Globus pallidus (tissue), 1 donor: ENCODE measurements at regions not wholly inside any gene's neighbourhood (a gene's known extent, or its start where the extent isn't known, plus 50 kb on each side); places are given as distances from the start of the nearest gene placed in this dataset.
"Not testable (repeated sequence)": the region's sequence is repeated elsewhere in the genome, so short reads cannot be mapped to it uniquely, and the experiment has no call there.

Experiments
- DNase-seq: peaks from one replicate; pipeline ENCODE4 v3.0.0-alpha.2; 2015; ENCODE audit warnings: low spot score

GRCh38 chr15:38128341-38128781, 124.3 kb upstream of the SPRED1 start:
- peak; percentile 21 for DNase-seq

- no peak for DNase-seq
These were observed 123.7 kb upstream of the SPRED1 start for GRCh38 chr15:38128921-38129320.

- peak; percentile 85 for DNase-seq
These were observed 123.0 kb upstream of the SPRED1 start for GRCh38 chr15:38129531-38130204.

DNA sequence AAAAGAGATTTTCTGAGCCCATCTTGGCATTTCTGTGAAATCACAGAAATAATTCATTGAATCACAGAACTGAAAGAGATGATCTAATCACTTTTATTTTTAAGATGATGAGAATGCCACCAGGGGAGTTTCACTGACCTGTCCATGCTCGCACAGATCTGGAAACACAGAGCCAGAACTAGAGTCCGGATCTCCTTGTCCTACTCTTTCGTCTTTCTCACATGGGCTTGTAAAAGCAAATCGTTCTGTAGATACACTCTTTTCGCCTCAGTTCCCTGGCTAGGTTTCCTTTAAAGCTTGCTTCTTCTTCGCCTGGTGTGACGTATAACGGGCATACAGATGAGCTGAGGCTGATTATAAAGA, 122.5 kb upstream of the SPRED1 start:
- DNase-seq, result peak; percentile 54

GRCh38 chr15:38130740-38131498, 121.7 kb upstream of the SPRED1 start:
- DNase-seq, result peak; percentile 77

DNA sequence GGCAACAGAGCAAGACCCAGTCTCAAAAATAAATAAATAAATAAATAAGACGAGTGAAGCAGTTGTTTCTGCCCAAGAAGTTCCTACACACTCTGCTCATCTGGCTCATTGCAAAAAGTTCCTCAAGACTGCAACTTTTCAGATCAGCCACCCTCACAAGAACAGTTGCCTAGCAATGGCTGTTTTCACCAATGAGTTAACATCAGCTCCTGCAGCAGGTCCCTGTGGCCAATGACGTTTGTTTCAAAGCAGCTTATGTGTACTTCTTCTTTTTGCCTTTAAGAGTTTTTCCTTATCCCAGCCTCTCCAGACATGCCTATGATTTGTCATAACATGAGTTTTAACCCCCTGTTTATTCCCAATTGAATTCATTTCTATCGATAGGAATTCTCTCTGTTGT, 118.4 kb upstream of the SPRED1 start:
- DNase-seq, result peak; percentile 31

DNA sequence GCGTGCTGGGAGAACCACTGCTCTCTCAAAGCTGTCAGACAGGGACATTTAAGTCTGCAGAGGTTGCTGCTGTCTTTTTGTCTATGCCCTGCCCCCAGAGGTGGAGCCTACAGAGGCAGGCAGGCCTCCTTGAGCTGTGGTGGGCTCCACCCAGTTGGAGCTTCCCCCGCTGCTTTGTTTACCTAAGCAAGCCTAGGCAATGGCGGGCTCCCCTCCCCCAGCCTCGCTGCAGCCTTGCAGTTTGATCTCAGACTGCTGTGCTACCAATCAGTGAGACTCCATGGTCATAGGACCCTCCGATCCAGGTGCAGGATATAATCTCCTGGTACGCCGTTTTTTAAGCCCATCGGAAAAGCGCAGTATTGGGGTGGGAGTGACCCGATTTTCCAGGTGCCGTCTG, 110.4 kb upstream of the SPRED1 start:
- DNase-seq, result not testable (repeated sequence)

- DNase-seq, result peak; percentile 29
These were observed 107.7 kb upstream of the SPRED1 start for GRCh38 chr15:38144921-38145320.

- peak; percentile 33 for DNase-seq
These were observed 107.0 kb upstream of the SPRED1 start for GRCh38 chr15:38145651-38146111.

DNA sequence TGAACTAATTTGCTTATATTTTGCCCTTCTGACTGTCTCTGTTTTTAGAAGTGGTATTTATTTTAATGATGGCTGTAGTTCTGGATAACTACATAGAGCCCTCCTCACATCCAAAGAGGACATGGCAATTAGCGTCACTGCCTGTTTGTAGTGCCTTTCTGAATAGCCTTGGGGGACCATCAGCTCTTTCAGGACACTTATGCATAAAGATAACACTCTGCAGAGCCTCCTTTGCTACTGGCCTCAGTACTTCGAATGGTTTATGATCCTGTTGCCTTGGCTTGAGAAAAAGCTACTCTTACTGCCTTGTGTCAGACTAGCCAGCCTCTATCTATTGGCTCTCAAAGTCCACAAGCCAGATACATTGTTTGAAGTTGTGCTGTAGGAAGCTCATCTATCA, 105.4 kb upstream of the SPRED1 start:
- no peak for DNase-seq

DNA sequence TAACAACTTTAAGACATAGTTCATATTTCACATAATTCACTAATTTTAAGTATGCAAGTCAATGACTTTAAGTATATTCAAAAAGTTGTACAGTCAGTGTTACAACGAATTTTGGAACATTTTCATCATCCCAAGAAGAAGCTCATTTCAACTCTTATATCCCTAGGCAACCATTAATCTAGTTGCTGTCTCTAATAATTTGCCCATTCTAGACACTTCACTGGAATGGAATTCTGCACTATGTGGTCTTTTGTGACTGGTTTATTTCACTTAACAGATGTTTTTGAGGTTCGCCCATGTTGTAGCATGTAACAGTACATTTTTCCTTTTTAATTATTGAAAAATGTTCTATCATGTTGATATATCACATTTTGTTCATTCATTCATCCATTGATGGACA, 104.2 kb upstream of the SPRED1 start:
- no peak for DNase-seq

DNA sequence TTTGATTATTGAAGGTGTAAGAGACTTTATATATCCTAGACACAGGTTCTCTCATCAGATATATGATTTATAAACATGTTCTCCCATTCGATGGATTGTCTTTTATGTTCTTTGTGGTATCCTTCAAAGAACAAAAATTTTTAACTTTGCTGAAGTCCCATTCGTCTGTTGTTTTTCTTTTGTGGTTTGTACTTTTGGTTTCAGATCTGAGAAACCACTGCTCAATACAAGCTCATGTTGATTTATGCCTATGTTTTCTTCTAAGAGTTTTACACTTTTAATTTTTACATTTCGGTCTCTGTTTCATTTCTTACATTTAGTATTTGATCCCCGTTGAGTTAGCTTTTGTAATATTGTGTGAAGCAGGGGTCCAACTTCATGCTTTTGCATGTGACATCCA, 103.3 kb upstream of the SPRED1 start:
- no peak for DNase-seq

DNA sequence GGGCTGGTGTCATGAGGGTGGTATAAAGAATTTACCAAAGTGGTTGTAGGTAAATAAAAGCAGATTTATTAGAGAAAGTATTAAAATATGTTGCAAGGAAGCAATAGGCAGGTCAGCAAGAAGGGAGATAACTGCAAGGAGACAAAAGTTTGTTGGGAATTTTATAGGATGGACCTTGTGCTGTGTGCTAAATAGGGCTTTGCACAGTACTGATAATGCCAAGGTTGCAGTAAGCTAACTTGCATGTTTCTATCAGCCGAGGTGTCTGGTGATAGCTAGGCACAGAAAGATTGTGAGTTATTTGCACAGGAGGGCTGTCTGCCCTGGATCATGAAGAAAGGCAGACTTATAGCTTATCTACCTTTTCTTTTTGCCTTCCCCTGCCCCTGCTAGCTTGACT, 102.5 kb upstream of the SPRED1 start:
- no peak for DNase-seq

DNA sequence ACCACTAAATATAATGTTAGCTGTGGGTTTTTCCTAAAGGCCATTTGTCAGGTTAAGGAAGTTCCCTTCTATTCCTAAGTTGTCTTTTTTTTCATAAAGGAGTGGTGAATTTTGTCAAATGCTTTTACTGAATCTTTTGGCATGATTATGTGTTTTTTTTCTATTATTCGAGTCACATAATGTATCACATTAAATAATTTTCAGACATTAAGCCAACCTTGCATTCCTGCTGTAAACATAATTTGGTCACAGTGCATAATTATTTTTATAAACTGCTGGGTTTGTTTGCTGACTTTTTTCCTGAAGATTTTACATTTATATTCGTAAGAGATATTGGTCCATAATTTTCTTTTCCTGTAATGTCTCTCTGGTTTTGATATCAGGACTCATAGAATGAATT, 101.8 kb upstream of the SPRED1 start:
- DNase-seq, result no peak

GRCh38 chr15:38153781-38154180, 98.9 kb upstream of the SPRED1 start:
- no peak for DNase-seq

DNA sequence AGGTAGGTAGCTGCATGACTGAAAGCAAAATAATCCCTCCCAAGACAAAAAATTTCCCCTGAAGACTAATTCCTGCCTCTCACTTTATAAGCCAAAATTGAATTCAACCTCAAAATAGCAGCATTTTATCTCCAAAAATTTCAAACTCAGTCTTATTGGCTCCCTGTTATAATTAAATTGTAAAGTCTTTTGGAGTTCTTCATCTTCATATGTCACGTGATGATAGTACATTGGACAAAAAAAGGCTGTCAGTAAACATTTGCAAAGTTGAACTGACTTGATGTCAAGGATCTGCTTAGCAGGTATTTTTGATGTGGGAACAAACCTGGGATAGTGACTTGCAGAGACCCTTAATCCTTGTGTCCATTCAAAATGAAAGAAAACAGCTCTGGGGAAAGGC, 98.4 kb upstream of the SPRED1 start:
- no peak for DNase-seq

DNA sequence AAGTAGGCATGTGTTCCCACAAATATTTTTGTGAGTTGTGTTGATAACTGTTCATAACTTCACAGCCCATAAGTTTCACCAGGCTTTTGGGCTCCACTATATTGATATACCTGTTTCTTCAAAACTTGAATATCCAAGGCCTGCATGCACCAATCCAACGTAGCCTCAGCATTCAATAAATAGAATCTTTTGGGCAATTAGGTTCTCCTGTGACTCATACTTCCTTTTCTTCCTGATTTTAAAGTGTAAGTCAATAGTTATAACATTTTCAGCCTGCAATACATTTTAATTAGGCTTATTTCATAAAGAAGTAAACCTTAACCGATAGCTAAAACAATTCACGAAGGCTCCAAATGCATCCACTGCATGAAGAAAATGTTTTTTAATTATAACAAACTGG, 97.8 kb upstream of the SPRED1 start:
- no peak for DNase-seq

DNA sequence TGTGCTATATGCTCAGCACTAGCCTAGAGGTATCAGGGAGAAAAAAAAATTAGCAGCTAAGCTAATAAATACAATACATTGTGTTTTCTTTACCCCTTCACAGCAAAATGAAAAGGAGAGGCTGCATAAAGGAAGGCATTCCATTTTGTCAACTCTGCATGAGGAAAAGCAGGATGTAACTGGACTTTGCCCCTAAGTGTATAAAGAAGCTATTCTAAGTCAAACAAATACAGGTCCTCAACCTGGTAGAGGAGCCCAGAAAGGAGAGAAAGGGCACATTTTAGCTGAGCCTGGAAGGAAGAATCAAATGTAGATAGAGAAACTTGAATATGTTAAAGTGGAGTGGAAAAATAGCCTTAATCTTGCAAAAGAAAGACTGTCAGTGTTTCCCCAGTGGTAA, 89.0 kb upstream of the SPRED1 start:
- no peak for DNase-seq

DNA sequence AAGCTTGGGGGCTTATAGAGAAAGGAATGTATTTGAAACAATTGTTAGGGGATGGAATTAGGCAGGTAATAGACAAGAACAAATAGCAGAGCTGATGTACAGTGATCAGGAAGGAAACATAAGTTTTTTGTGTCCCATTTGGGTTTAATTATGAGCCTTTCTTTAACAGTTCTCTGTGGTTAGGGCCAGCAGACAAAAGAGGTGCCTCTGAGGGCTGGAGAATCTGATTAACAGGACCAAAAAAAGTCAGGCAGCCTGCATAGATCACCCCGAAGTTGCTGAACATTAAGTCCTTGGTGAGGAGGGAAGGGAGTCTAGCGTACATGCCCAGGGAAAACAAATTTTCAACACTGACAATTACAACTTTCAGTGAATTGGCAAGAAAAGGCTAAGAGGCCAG, 88.6 kb upstream of the SPRED1 start:
- no peak for DNase-seq

DNA sequence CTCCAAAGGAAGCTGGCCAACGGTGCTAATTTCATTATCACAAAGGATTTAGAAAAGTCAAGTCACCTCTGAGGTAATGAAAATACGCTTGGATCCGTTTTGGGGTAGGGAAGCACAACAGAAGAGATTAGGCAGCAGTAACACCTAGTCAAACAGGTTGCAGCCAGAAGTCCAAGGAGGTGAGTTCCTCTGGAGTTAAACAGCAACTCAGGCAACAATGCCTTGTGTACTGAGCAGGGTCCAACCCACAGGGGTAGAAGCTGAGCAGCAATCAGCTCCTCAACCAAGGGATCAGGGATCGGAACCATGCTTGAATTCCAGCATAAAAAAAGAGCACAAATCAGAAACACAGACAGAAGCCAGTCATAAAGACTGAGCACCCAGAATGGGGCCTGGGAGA, 88.1 kb upstream of the SPRED1 start:
- no peak for DNase-seq

- no peak for DNase-seq
These were observed 84.1 kb upstream of the SPRED1 start for GRCh38 chr15:38168467-38169070.

- DNase-seq, result no peak
These were observed 80.7 kb upstream of the SPRED1 start for GRCh38 chr15:38171973-38172372.

- peak; percentile 73 for DNase-seq
These were observed 77.9 kb upstream of the SPRED1 start for GRCh38 chr15:38174691-38175090.
